NCI-H2107 treated with DMSO at 0.1 percent for 48 hours (cell line): ENCODE measurements at regions not wholly inside any gene's neighbourhood (a gene's known extent, or its start where the extent isn't known, plus 50 kb on each side); places are given as distances from the start of the nearest gene placed in this dataset.
"Not testable (repeated sequence)": the region's sequence is repeated elsewhere in the genome, so short reads cannot be mapped to it uniquely, and the experiment has no call there.

Experiments
- DNase-seq: peaks from one replicate; lab custom pipeline; 2025; ENCODE audit not compliant: unreplicated experiment; lab: John Stamatoyannopoulos, UW

- not testable (repeated sequence) for DNase-seq
Measured at GRCh38 chr4:57729775-57730570, 619.8 kb upstream of the IGFBP7 start.

- DNase-seq: no peak
Measured at GRCh38 chr4:57726154-57726553, 616.0 kb upstream of the IGFBP7 start.

- DNase-seq: no peak
Measured at GRCh38 chr4:57719456-57719855, 609.3 kb upstream of the IGFBP7 start.

GRCh38 chr4:57714313-57714712, 604.1 kb upstream of the IGFBP7 start:
- DNase-seq: not testable (repeated sequence)

GRCh38 chr4:57710053-57710452, 599.9 kb upstream of the IGFBP7 start:
- DNase-seq: no peak

- DNase-seq: no peak
Measured at GRCh38 chr4:57691370-57691769, 581.2 kb upstream of the IGFBP7 start.

GRCh38 chr4:57689693-57690205, 579.6 kb upstream of the IGFBP7 start:
- DNase-seq: no peak

- DNase-seq: no peak
Measured at GRCh38 chr4:57682275-57682674, 572.1 kb upstream of the IGFBP7 start.

- DNase-seq: no peak
Measured at GRCh38 chr4:57679969-57680368, 569.8 kb upstream of the IGFBP7 start.

- DNase-seq: no peak
Measured at GRCh38 chr4:57676394-57676793, 566.2 kb upstream of the IGFBP7 start.

- no peak for DNase-seq
Measured at GRCh38 chr4:57672846-57673433, 562.8 kb upstream of the IGFBP7 start.

- DNase-seq: no peak
Measured at GRCh38 chr4:57668621-57669020, 558.4 kb upstream of the IGFBP7 start.

GRCh38 chr4:57665806-57666205, 555.6 kb upstream of the IGFBP7 start:
- no peak for DNase-seq

GRCh38 chr4:57661517-57662090, 551.4 kb upstream of the IGFBP7 start:
- no peak for DNase-seq

- no peak for DNase-seq
Measured at GRCh38 chr4:57658673-57659072, 548.5 kb upstream of the IGFBP7 start.

GRCh38 chr4:57658188-57658587, 548.0 kb upstream of the IGFBP7 start:
- no peak for DNase-seq

GRCh38 chr4:57655342-57655741, 545.2 kb upstream of the IGFBP7 start:
- no peak for DNase-seq

GRCh38 chr4:57652779-57653178, 542.6 kb upstream of the IGFBP7 start:
- DNase-seq: no peak

GRCh38 chr4:57640391-57641100, 530.4 kb upstream of the IGFBP7 start:
- DNase-seq: no peak

GRCh38 chr4:57639561-57640382, 529.6 kb upstream of the IGFBP7 start:
- no peak for DNase-seq

- no peak for DNase-seq
Measured at GRCh38 chr4:57635910-57636309, 525.7 kb upstream of the IGFBP7 start.
